HepG2 (cell line): ENCODE measurements at regions not wholly inside any gene's neighbourhood (a gene's known extent, or its start where the extent isn't known, plus 50 kb on each side); places are given as distances from the start of the nearest gene placed in this dataset.

Source experiments
- ATAC-seq: fragments of 200-7000 bp; cut with Tn5 transposase; 3 replicates; pipeline ENCODE4 v1.9.1; 2020; ENCODE audit warnings: mild to moderate bottlenecking, moderate library complexity
- BruUV-seq: library from RNA; stranded (reverse); fragments of 400-500 nt; replicated peaks from 2 replicates; lab custom pipeline; 2021; lab: Mats Ljungman, UMichigan
- CTCF ChIA-PET: fragments of 300-600 bp; formaldehyde crosslinking; extraction: SDS; loops from one replicate; lab custom pipeline; 2021; ENCODE audit warnings: low total read pairs, inconsistent platforms, low intra/inter-chr PET ratio; lab: Yijun Ruan, JAX
- POLR2A ChIA-PET: fragments of 350-600 bp; sonication (Branson Sonifier 250); formaldehyde crosslinking; loops from one replicate; lab custom pipeline; 2020; ENCODE audit warnings: antibody characterized with exemption, inconsistent platforms; lab: Yijun Ruan, JAX
- DNase-seq: peaks from one replicate; pipeline ENCODE4 v3.0.0-alpha.2; 2015; ENCODE audit warnings: low spot score
- FAIRE-seq: peaks from 3 replicates; lab custom pipeline; 2011; peaks lifted over from hg19 to GRCh38; lab: Jason Lieb, UNC
- H2AFZ ChIP-seq: one replicate; pipeline ENCODE4 v1.6.1; 2011; ENCODE audit warnings: low read length, inconsistent platforms
- H3K27ac ChIP-seq: fragments of 300-600 bp; 3 replicates; pipeline ENCODE4 v1.8.0; 2011; ENCODE audit warnings: mixed run types, mild to moderate bottlenecking, mixed read lengths, low read length, inconsistent platforms; ENCODE audit not compliant: insufficient read depth; ENCODE audit errors: extremely low read length
- H3K27me3 ChIP-seq, 2 experiments: fragments of 200-600 bp in 1 of 2; 2 replicates in 1 of 2; 3 replicates in 1 of 2; pipeline versions ENCODE4 v1.6.0 to v1.8.0; 2011; ENCODE audit warnings: low read length in 2 of 2, mild to moderate bottlenecking in 2 of 2, moderate library complexity in 2 of 2, inconsistent platforms in 1 of 2; ENCODE audit not compliant: insufficient read depth in 2 of 2, control insufficient read depth in 1 of 2
- H3K36me3 ChIP-seq, 2 experiments: fragments of 200-600 bp in 1 of 2; replicated peaks in 1 of 2; 2 replicates in 1 of 2; 3 replicates in 1 of 2; pipeline versions ENCODE4 v1.5.1 to v1.8.0; 2011; ENCODE audit warnings: low read length in 2 of 2, inconsistent platforms in 1 of 2; ENCODE audit not compliant: insufficient read depth in 2 of 2, control insufficient read depth in 1 of 2
- H3K4me1 ChIP-seq: 2 replicates; pipeline ENCODE4 v1.5.1; 2012; ENCODE audit warnings: low read length, inconsistent platforms; ENCODE audit not compliant: insufficient read depth
- H3K4me2 ChIP-seq: 2 replicates; pipeline ENCODE4 v1.6.0; 2011; ENCODE audit warnings: low read depth, low read length, inconsistent platforms
- H3K4me3 ChIP-seq, 3 experiments: fragments of 200-600 bp in 1 of 3; sonication (generic), shearing (Covaris generic) in 1 of 3; replicated peaks in 1 of 3; 2 replicates each; pipeline ENCODE4 v1.5.1; 2011 to 2016; ENCODE audit warnings: low read length in 3 of 3, inconsistent platforms in 2 of 3, low read depth in 2 of 3, mild to moderate bottlenecking in 2 of 3, control low read depth in 1 of 3, mixed read lengths in 1 of 3; ENCODE audit not compliant: insufficient read depth in 1 of 3
- H3K79me2 ChIP-seq: one replicate; pipeline ENCODE4 v1.6.1; 2011; ENCODE audit warnings: low read length, inconsistent platforms; ENCODE audit not compliant: insufficient read depth
- H3K9ac ChIP-seq: 2 replicates; pipeline ENCODE4 v1.6.0; 2011; ENCODE audit warnings: mild to moderate bottlenecking, low read depth, low read length, inconsistent platforms; ENCODE audit not compliant: insufficient read depth
- H3K9me3 ChIP-seq: 2 replicates; pipeline ENCODE4 v1.5.1; 2012; ENCODE audit warnings: mild to moderate bottlenecking, low read length
- H4K20me1 ChIP-seq: 2 replicates; pipeline ENCODE4 v1.6.0; 2011; ENCODE audit warnings: inconsistent platforms, mild to moderate bottlenecking, low read length, moderate library complexity; ENCODE audit not compliant: insufficient read depth
- MIER2 ChIP-seq: IDR thresholded peaks from 2 replicates; pipeline ENCODE4 v1.6.1; 2016; ENCODE audit warnings: missing biosample characterization, missing genetic modification reagents
- NFKBIZ ChIP-seq: IDR thresholded peaks from 2 replicates; pipeline ENCODE4 v1.6.1; 2018; ENCODE audit warnings: missing genetic modification reagents, missing compliant biosample characterization
- RFX5 ChIP-seq: IDR thresholded peaks from 2 replicates; pipeline ENCODE4 v1.6.1; 2011; ENCODE audit warnings: low read depth, low read length, improper control_type of control experiment
- SIX4 ChIP-seq: sonication (generic); formaldehyde crosslinking; IDR thresholded peaks from 2 replicates; pipeline ENCODE4 v1.4.0; 2020; ENCODE audit warnings: missing genetic modification reagents
- TOPORS ChIP-seq: sonication (generic); formaldehyde crosslinking; IDR thresholded peaks from 2 replicates; pipeline ENCODE4 v1.8.0; 2023; ENCODE audit warnings: mild to moderate bottlenecking, missing genetic modification reagents
- YEATS2 ChIP-seq: sonication (generic); formaldehyde crosslinking; IDR thresholded peaks from 2 replicates; pipeline ENCODE4 v1.4.0; 2020; ENCODE audit warnings: missing genetic modification reagents, borderline replicate concordance
- ZBTB8A ChIP-seq: sonication (generic); formaldehyde crosslinking; IDR thresholded peaks from 2 replicates; pipeline ENCODE4 v1.4.0; 2020; ENCODE audit warnings: mild to moderate bottlenecking, low read depth, missing genetic modification reagents, borderline replicate concordance
- ZHX1 ChIP-seq: sonication (generic); formaldehyde crosslinking; IDR thresholded peaks from 2 replicates; pipeline ENCODE4 v1.8.1; 2022; ENCODE audit warnings: low read depth, mild to moderate bottlenecking, missing genetic modification reagents
- ZNF446 ChIP-seq: sonication (generic); formaldehyde crosslinking; IDR thresholded peaks from 2 replicates; pipeline ENCODE4 v1.5.0; 2020; ENCODE audit warnings: mild to moderate bottlenecking, missing genetic modification reagents
- ZNF788 ChIP-seq: sonication (generic); formaldehyde crosslinking; IDR thresholded peaks from 2 replicates; pipeline ENCODE4 v1.5.0; 2020; ENCODE audit warnings: mild to moderate bottlenecking, missing genetic modification reagents, borderline replicate concordance
- ZNF792 ChIP-seq: IDR thresholded peaks from 2 replicates; pipeline ENCODE4 v1.6.1; 2016
- WGBS: methylation state at CpG from one replicate; pipeline ENCODE4 v1.1.6; 2017; ENCODE audit warnings: low lambda C conversion rate; 5-methylcytosine and 5-hydroxymethylcytosine counted together
- in situ Hi-C: cut with HindIII; loops from 2 replicates; pipeline ENCODE4 v1.10.0; 2017; ENCODE audit warnings: low pct_unique_long_range_greater_than_20kb; ENCODE audit not compliant: extremely low pct_ligation_motif_present
- intact Hi-C: fragments of 100-400 bp; cut with micrococcal nuclease; formaldehyde crosslinking; loops from one replicate; pipeline ENCODE4 v1.10.0; 2022; ENCODE audit not compliant: unreplicated experiment
- TF ChIP-seq, protein P1 (sequence below): IDR thresholded peaks from 2 replicates; pipeline ENCODE4 v1.6.1; 2016; ENCODE audit warnings: mild to moderate bottlenecking

DNA sequence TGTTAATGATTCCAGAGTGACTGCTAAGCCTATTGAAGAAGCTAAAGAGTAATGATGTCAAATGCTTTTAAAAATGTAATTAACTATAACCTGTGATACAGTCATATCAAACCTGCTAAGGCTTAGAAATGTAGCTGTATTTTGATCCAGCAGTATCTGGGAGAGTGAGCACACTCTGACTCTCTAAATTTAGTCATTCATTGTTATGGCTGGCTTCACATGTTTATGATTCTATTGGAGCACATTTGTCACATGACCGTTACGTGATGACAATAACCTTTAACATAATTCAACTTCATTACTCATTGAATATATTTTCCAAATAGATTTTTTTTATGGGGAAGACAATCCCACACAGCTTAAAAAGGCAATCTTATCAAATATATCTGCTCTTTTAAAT, 587.1 kb downstream of the LMO4 start:
- intact Hi-C loops = no loop called here
- Histone ChIP-seq H3K27me3 (no peaks in the 10 kb centered on the region), H3K4me3 (no peak overlapping the region), H3K79me2 (no peaks in the 10 kb centered on the region), H3K9ac (no peak overlapping the region), H3K9me3 (peaks cover 10% of the 10 kb centered on the region; the same call in 1 of the 2 replicates), H3K4me2 (no peak overlapping the region), H3K36me3 (no peaks in the 10 kb centered on the region), H2AFZ (no peak overlapping the region), H3K27ac (no peak overlapping the region), H3K4me1 (no peaks in the 10 kb centered on the region), H4K20me1 (no peaks in the 10 kb centered on the region)
- ChIA-PET CTCF (no interaction called here), POLR2A (no interaction called here)
- FAIRE-seq (no peak), DNase-seq (no peak), ATAC-seq (no peak)
- in situ Hi-C loops = no loop called here
- no peak for TF ChIP-seq ZNF446 (CRISPR knock-in tag)
- TF ChIP-seq NFKBIZ (CRISPR knock-in tag) = no peak
- no peak for TF ChIP-seq YEATS2
- TF ChIP-seq ZHX1 (CRISPR knock-in tag) = no peak
- TF ChIP-seq RFX5 = no peak
- no peak for TF ChIP-seq ZBTB8A
- no peak for TF ChIP-seq SIX4 (CRISPR knock-in tag)
- WGBS = 47% methylated on average over 2 of the region's 2 CpGs
- BruUV-seq = no TSS peak

DNA sequence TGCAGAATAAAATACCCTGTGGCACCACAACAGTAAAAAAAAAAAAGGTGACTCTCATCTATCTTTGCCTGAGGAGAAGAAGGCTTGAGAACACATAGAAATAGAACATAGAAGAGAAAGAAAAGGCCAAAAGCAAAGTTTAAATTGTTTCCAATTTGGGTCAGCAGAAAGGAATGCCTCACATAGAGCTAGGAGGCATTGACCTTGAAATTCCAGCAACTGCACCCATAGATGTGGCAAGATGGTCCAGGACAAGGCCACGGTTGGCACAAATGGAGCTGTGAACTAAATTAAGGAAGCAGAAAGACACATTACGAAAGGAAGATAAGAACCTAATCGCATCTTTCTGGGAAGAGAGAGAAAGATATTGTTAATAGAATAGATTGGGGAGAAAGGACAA, 588.3 kb downstream of the LMO4 start:
- no peak for ATAC-seq
- CTCF ChIA-PET = no interaction called here
- TF ChIP-seq MIER2 (CRISPR knock-in tag) (no peak), ZNF792 (no peak), ZNF788 (CRISPR knock-in tag) (no peak), TOPORS (CRISPR knock-in tag) (no peak)
- TF ChIP-seq, protein P1, sequence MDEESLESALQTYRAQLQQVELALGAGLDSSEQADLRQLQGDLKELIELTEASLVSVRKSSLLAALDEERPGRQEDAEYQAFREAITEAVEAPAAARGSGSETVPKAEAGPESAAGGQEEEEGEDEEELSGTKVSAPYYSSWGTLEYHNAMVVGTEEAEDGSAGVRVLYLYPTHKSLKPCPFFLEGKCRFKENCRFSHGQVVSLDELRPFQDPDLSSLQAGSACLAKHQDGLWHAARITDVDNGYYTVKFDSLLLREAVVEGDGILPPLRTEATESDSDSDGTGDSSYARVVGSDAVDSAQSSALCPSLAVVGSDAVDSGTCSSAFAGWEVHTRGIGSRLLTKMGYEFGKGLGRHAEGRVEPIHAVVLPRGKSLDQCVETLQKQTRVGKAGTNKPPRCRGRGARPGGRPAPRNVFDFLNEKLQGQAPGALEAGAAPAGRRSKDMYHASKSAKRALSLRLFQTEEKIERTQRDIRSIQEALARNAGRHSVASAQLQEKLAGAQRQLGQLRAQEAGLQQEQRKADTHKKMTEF (CRISPR knock-in tag) = no peak

More for the DNA sequence above, 588.3 kb downstream of the LMO4 start:
- Histone ChIP-seq H2AFZ (no peak overlapping the region), H3K9me3 (peaks cover 10% of the 10 kb centered on the region; the same call in 1 of the 2 replicates), H4K20me1 (no peaks in the 10 kb centered on the region), H3K9ac (no peak overlapping the region), H3K4me1 (no peaks in the 10 kb centered on the region), H3K36me3 (no peaks in the 10 kb centered on the region), H3K4me3 (no peak overlapping the region), H3K27ac (no peak overlapping the region), H3K27me3 (no peaks in the 10 kb centered on the region), H3K4me2 (no peak overlapping the region), H3K79me2 (no peaks in the 10 kb centered on the region)
- DNase-seq (peak; percentile 6), FAIRE-seq (no peak)
- POLR2A ChIA-PET = no interaction called here
- in situ Hi-C loops = no loop called here
- 59% methylated on average over 3 of the region's 3 CpGs for WGBS
- BruUV-seq = no TSS peak
- intact Hi-C loops = no loop called here
